ENCODE measurements at regions not wholly inside any gene's neighbourhood (a gene's known extent, or its start where the extent isn't known, plus 50 kb on each side); places are given as distances from the start of the nearest gene placed in this dataset.

DNA sequence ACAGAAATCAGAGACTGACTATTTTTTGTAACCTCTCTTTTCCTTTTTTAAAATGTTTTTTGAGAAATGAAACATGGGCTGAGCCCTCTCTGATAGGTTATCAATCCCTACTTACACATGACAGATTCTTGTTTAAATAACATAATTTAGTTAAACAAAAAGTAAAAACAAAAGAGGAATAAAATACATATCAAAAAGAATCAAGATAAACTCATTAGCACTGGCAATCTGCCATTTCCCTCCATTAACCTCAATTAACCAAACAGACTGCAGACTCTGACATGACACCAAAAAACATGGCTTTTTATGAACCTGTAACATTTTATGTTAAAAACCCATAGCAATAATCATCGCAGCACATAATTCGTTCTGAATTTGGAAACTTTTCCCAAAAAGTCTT, 284.4 kb upstream of the MTNR1B start:
- no peak for DNase-seq (ENCODE audit: insufficient read length, low spot score)
- no peak for FAIRE-seq

- no peak for FAIRE-seq
- DNase-seq (ENCODE audit: insufficient read length, low spot score): no peak
Observed at GRCh38 chr11:92687724-92688123, 281.7 kb upstream of the MTNR1B start.

DNA sequence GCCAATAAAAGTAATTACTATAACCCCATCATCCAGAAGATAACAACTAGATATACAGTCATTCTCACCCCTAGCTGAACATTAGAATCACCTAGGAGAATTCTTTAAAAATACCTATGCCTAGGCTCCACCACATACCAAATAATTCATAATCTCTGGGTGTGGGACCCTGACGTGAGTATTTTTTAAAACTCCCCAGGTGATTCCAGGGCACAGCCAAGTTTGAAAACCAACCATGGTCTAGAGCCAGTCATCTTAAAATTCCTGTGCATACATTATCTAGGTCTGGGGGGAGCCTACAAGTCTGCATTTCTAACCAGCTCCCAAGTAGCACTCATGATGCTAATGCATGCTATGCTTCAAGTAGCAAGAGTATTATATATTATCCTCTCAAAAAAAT, 281.0 kb upstream of the MTNR1B start:
- DNase-seq (ENCODE audit: insufficient read length, low spot score): no peak

GRCh38 chr11:92692826-92693546, 276.5 kb upstream of the MTNR1B start:
- DNase-seq (ENCODE audit: insufficient read length, low spot score): no peak
- no peak for FAIRE-seq

More for the DNA sequence above, 281.0 kb upstream of the MTNR1B start:
- FAIRE-seq: no peak

DNA sequence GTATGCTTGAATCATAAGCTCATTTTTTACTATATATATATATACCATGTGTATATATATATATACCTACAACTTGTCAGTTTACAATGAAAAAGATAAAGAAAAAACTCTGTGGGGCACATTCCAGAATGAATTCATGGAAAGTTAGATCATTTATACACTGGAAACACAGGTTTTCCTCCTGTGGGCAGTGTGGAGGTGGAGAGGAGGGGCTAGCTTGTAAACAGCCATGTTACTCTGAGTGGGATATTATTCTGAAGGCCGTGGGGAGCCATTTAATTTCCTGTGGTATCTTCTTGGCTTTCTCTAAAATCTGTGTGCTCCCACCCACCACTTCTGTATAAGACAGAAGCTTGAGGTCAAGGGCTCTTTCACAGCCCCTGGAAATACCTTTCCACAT, 273.4 kb upstream of the MTNR1B start:
- DNase-seq (ENCODE audit: insufficient read length, low spot score) (no peak), FAIRE-seq (no peak)

DNA sequence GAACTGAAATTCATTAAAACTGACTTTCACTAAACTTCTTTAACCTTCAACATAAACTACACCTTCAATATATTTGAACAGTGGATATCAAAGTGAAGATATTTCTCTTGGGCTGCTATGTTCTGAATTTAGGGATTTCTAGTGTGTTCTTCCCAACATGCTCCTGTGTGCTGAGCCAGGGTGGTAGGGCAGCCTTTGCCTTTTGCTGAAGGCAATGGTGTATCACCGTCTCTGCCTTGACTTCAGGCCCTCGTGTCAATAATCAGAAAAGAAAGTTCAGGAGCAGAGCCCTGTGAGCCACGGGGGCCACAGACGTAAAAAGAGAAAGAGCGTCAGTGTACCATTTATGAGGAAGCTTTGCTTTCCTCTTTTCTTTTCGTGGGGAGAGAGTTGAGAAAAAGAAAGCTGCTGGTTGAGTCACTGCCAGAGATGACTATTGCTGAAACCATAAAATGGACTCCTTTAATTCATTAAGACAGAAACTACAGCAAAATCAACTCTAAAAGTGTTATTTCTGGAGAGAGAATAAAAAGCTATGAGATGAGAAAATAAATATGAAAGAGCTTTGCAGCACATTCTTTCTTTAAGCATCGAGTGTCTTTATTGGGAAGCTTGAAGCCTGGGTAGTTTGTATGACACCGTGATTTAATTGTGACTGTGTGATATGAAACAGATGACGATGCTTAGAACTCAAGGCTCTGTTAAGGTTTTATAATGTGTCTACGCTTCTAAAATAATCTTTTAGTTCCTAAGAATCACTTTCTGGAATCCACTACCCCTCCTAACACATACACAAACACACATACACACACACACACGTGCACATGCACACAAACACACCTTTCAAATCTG, 271.8 kb upstream of the MTNR1B start:
- DNase-seq (ENCODE audit: insufficient read length, low spot score): no peak
- no peak for FAIRE-seq

- DNase-seq (ENCODE audit: insufficient read length, low spot score) (no peak), FAIRE-seq (no peak)
Observed at GRCh38 chr11:92698742-92699141, 270.7 kb upstream of the MTNR1B start.

DNA sequence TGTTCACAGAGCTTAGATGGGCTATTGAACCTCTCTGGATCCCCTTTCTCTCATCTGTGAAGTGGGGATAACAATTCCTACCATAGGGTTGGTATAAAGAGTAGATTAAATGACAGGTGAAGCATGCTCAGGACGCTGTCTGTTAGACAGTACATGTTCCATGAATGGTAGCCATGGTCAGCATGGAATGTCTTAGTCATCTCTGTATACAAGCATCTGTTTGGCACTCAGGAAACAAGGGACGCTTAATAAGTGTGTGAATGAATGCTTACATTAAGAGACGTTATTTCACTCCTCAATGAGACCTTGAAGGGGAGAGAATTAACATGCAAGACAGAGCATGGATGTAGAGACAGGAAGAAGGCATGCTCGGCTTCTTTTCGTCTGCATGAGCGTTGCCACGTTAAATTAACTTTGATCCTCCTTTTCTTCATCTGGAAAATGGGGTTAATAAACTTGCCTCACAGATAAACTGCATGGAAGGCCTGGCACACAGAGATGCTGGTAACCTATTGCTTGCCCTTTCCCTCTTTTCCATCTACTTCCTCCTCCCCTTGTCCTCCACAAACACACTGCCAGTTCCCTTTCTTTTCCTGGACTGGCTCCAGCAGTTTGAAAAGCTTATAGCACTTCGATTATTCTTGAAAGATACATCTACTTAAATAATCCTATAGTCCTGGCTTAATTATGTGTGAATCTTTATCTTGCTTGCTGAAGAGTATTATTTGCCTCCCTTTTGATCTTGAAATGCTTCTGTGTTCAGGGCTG, 267.2 kb upstream of the MTNR1B start:
- DNase-seq (ENCODE audit: insufficient read length, low spot score): no peak

DNA sequence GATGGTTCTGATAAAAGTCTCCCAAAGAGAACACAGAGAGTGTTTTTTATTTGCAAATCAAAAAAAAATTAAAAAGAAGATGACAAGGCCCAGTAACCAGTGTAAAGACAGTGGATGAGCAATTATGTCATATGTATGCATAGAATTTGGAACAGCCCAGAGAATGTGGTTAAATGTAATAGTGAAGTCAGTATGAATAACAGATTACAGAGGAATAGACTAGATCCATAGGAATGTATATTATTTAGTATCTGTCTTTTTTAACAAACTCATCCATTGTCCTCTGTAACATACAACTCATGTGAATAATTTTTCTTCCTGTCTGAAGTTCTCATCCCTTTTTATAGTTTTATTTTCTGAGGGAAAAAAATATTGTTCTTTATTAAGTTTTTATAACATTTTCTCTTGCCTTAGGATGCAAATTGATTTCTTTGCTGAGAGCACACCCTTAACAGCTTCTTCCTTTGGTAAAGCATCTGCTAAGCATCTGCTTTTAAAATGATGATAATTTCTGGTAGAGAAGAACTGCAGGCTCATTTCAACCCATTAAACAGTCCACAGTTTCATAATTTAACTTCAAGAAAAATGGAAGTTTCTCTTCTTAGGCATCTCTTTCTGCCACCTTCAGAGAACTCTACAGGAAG, 266.5 kb upstream of the MTNR1B start:
- no peak for FAIRE-seq
- DNase-seq (ENCODE audit: insufficient read length, low spot score): no peak

More for the DNA sequence above, 267.2 kb upstream of the MTNR1B start:
- no peak for FAIRE-seq

- FAIRE-seq (no peak), DNase-seq (ENCODE audit: insufficient read length, low spot score) (no peak)
Observed at GRCh38 chr11:92703449-92703830, 266.0 kb upstream of the MTNR1B start.

DNA sequence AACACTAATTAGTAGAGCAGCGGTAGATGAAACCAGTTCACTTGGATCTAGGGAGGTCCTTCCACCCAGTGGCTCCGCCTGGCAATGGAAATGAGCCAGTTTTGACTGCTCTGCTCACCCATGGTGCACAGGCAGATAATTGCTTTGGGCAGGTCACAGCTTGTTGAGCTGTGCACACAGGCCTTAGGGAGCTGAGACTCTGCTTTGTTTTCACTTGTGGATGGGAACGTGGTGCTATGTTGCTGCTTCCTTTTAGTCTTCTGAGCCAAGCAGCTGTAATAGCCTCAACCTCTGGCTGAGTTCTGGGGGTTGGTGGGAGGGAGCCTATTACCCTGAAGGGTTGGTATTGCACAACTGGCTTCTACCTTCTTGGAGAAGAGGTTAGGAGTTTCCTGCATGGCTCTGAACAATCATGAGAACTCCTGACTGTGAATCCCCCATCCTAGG, 262.3 kb upstream of the MTNR1B start:
- peak; percentile 4 for DNase-seq (ENCODE audit: insufficient read length, low spot score)
- no peak for FAIRE-seq

- DNase-seq (ENCODE audit: insufficient read length, low spot score): no peak
- FAIRE-seq: no peak
Observed at GRCh38 chr11:92707665-92708064, 261.8 kb upstream of the MTNR1B start.

DNA sequence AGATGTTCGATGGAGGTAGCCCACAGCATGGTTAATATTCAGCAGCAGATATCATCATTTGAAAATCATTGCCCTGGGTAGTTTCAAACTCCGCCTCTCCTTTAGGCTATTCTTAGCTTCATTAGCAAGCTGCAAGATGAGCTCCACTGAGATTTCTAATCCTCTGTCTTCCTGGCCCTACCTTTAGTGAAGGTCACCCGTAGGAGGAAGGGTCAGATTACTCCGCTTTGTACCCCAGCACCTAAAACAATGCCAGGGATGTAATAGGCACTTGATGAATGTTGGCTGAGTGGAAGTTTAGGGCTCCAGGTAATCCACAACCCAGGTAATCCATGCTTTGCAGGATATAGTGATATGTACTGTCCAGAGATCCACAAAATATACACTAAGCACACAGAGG, 260.1 kb upstream of the MTNR1B start:
- DNase-seq (ENCODE audit: insufficient read length, low spot score) (no peak), FAIRE-seq (no peak)

DNA sequence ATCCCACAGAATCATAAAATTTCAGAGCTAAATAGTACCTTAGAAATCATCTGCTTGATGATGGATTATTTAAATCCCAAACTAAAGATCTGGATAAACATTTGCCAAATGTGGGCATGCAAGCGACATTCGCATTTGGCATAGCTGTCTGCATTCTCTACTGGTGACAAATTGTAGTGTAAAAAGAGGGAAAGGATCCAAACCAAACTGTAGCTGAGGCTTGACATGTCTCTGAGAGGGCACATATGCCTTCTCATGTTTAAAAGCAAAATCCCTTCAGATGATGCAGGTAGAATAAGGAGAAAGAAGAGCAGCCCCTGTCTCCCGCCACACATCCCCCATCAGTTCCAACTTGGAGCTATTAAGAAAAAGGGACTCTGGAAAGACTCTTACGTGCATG, 257.5 kb upstream of the MTNR1B start:
- FAIRE-seq (no peak), DNase-seq (ENCODE audit: insufficient read length, low spot score) (no peak)

DNA sequence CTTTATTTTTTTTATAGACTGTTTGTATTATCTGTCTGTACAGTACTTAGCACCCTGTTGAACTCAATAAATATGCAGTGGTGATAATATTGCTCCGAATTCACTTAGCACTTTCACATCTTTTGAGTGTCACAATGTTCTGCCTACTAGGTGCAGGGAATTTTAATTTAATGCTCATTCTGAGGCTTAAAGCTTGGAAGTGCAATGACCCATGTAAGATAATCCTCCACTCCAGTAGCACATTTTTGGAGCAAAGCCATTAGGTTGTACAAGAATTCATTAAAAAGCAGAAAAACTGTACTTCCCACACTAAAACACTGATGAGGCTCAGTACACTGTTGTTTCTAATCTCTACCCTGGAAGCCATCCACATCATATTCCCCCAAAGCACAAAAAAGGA, 255.3 kb upstream of the MTNR1B start:
- FAIRE-seq: no peak
- no peak for DNase-seq (ENCODE audit: insufficient read length, low spot score)

GRCh38 chr11:92717240-92717639, 252.2 kb upstream of the MTNR1B start:
- no peak for DNase-seq (ENCODE audit: insufficient read length, low spot score)
- FAIRE-seq: no peak

- DNase-seq (ENCODE audit: insufficient read length, low spot score) (no peak), FAIRE-seq (no peak)
Observed at GRCh38 chr11:92720385-92720784, 249.1 kb upstream of the MTNR1B start.

GRCh38 chr11:92725352-92725751, 244.1 kb upstream of the MTNR1B start:
- FAIRE-seq: no peak
- DNase-seq (ENCODE audit: insufficient read length, low spot score): no peak

DNA sequence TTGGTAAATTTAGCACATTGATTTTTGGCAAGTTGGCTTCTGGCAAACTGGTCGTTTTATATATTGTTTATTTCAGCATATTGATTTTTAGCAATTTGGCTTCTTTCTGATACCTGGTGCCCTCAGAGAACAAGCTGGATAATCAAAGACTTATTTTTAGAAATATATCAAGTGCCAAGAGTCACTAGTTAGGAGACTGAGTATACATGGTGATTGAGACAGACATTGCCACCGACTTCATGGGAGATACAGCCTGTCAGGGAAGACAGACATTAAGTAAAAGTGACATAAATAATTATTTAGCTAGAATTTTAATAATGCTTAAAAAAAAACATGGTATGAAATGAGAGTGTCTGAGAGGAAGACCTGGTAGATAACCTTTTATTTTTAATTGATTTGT, 242.3 kb upstream of the MTNR1B start:
- FAIRE-seq (no peak), DNase-seq (ENCODE audit: insufficient read length, low spot score) (no peak)

DNA sequence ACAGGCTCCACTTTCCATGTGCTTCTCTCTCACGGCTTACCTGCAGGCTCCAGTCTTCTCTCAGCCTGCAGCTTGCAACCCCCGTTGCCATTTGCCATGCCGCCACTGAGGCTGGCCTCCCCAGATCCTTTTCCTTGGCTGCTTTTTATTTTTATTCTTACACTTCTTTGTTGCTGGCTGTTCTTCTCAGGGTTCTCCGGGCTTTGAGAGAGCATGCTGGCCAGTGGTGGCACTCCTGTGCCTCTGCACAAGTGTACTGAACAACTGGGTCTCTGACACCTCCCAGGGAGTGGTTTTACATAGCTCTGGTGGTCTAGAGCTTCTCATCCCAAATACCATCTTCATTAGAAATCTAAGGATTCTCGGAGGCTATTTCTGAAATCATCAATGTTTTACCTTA, 241.7 kb upstream of the MTNR1B start:
- DNase-seq (ENCODE audit: insufficient read length, low spot score) (no peak), FAIRE-seq (no peak)

DNA sequence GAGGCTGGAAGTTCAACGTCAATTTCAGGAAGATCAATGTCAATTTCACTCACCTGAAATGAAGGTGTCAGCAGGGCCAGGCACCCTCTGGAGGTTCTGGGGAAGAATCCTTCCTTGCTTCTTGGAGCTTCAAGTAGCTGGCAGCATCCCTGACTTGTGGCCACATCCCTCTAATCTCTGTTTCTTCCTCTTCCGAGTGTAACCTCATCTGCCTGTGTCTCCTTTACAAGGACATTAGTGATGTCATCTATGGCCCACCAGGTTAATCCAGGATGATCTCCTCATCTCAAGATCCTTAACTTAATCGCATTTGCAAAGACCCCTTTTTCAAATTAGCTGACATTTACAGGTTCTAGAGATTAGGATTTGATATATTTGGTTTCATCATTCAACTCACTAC, 240.8 kb upstream of the MTNR1B start:
- FAIRE-seq: no peak
- no peak for DNase-seq (ENCODE audit: insufficient read length, low spot score)

Measured in HTR-8/SVneo (cell line).